ENCODE measurements at regions not wholly inside any gene's neighbourhood (a gene's known extent, or its start where the extent isn't known, plus 50 kb on each side); places are given as distances from the start of the nearest gene placed in this dataset.

DNA sequence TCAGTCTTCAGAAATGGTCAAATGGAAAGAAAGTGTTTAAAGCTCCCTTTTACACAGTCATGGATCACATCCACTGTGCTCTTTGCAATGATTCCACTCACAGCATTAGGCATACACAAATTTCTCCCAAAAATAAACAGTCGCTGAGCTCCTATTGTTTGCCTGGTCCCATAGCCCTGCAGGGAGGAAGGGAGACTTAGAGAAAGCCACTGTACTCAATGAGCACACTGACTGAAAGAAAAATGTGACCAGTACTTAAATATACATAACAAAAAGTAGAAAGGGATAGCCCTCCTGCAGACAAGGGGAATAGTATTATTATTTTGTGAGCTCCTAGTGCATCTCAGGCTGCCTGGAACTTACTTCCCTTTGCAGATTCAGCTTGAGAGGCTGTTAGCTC, 853.2 kb downstream of the GRID1 start:
- DNase-seq, result no peak

DNA sequence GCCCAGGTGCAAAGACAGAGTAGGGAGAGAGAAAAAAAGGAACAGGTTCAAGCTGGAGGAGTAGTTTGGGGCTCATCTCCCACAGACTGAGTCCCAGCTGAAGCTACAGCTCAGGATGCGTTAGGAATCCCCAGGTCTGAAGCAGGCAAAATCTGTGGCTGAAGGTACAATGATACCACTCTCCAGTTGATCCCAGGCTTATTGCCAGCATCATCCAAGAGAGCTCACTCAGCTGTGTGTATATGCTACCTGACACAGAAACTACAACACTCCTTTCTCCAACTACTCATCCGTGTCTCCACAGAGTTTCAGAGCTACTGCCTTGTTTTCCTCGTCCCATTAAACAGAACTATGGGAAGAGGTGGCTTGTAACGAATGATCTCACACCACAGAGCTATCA, 851.3 kb downstream of the GRID1 start:
- DNase-seq, result no peak

DNA sequence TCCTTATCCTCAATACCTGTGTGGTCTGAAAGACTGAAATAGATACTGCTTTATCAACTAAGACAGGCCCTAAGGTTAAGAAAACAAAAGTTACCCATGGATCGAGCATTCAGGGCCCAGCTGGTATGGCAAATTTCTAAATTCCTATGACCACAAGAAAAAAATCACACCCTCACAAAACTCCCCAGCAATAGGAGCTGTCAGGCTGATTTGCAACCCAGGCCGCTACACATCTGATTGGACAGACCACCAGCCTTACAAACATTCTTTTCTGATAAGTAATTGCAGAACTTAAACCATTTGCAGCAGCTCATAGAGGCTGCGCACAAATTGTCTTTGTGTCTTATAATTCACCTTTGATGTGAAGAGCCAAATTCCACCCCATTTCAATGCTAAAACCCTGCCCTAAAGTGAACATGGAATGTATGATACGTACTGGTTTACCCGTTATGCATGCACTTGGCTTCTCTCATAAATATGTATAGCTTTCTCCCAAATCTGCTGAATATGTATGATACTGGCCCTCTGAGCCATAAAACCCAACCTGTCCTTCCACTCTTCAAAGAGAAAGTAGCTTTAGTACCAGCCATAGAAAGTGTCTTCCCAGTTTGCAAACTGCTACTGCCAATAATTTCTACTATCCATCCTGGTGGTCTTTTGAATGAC, 842.5 kb downstream of the GRID1 start:
- DNase-seq, result no peak

DNA sequence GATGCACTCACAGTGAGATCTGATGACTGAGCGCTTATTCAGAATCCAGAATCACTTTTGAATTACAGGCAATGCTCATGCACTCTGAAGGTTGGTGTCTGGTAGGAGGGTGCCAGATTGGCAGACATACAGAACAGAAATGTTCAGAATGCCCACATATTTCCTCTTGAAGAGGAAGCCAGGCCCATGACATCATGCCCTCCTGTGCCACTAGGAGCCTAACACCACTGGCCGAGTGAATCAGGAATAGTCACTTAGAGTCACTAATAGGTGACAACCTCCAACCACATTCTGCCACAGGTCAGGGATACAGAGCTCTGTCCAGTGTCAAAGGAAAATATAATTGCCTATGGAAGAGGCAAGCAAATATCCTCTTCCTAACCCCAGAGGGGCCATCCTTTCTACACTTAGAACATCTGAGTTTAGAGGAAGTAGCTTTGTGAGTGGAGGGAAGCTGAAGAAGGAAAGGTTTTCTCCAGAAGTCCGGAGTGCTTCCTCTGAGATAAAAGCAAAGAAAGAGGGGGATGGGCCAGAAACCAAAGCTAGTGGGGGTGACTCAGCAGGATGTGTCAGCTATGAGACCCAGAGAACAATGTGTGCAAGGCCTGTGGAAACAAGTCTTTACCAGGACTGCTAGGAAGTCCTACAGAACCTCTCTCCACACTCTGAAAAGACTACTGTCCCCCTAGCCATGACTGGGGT, 838.8 kb downstream of the GRID1 start:
- DNase-seq, result no peak

DNA sequence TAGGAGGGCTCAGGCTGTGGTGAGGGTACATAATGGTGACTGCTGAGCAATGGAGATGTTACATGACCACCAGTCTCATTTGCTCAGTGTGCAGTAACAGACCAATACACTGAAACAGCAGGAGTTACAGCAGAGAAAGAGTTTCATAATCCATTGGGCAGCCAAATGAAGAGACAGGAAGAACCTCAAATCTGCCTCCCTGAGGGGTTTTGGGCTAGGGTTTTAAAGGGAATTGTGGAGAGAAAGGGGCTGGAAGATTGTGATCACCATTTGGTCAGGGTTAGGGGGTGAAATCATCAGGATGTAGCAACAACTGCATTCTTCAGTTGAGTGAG, 838.3 kb downstream of the GRID1 start:
- DNase-seq, result no peak

GRCh38 chr10:85531706-85532105, 834.9 kb downstream of the GRID1 start:
- no peak for DNase-seq

DNA sequence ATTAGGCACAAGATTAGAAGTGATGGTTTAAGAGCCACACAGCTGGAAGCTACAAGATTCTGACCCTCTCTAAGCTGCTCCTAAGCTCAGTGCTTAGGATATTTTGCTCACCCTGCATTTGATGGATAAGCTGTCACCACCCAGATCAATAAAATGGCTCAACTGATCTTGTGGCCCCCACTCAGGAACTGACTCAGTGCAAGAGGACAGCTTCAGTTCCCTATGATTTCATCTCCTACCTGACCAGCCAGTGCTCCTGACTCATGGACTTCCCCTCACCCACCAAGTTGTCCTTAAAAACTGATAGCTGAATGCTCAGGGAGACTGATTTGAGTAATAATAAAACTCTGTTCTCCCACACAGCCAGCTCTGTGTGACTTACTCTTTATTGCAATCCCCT, 833.8 kb downstream of the GRID1 start:
- DNase-seq, result no peak

- DNase-seq, result no peak
Observed at GRCh38 chr10:85535926-85536325, 830.7 kb downstream of the GRID1 start.

- DNase-seq, result no peak
Observed at GRCh38 chr10:85537561-85537960, 829.0 kb downstream of the GRID1 start.

DNA sequence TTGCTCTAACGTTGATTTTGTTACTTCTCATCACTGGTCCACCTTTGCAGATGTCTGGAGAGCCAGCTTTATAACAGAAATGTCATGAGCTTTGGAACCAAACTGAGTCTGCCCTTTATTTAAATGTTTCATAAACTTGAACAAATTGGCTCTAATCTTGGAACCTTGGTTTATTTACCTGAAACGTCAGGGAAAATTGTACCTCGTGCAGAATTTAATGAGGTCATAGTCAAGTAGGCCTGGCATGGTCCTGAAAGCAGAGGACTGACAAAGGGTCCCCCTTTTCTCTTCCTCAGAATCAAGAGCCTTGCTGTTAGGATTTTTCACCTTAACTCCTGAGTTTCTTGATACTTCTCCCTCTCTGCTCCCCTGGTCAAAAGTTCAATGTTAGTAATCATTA, 828.0 kb downstream of the GRID1 start:
- no peak for DNase-seq

- DNase-seq, result no peak
Observed at GRCh38 chr10:85542152-85542551, 824.4 kb downstream of the GRID1 start.

DNA sequence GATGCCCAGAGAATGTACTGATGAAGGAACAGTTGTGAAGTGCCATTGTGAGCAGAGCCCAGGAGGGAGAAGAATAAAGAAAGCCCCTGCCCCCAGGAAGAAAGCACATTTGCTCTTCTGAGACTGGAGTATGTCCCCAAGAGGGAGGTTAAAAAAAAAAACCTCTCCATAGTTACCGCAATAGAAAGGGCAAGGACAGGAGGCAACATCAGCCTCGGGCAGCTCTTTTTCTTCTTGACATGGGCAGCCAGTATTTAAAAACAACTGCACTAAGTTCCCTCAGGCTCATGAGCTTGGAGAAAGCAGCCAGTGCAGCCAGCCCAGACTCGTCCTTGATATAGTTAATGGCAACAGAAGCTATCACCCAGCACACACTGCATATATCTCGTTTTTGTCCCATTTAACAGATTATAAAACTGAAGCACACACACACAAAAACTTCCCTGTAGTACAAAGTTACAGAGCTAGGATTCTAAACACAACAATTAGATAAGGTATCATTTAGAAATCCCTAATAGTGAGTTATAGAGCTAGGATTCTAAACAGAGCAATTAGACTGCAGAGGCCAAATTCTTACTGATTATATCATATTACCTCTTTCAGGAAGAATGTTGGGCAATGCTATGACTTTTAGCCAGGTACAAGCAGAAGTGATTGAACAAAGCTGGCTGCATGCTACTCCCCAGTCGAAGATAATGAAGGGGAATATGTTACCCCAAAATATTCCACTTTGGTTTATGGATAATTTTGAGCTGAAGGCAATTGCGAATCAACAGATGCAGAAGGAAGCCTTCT, 823.5 kb downstream of the GRID1 start:
- DNase-seq, result no peak

DNA sequence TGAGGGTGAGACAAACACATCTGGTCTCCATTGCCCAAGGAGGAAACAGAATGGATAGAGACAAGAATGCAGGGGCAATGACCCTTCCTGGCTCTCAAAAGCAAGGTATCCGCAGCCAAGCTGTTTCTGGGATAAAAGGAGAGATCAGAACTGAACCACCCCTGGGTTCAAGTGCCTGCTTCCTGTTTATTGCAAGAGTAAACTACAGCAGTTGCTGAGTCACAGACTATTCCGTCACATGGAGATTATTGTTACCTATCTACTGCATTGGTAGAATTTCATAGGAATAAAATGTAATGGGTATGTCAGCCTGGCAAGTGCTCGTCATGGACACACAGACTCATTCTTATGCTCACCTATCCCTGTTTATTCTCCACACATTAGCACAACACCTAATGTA, 821.6 kb downstream of the GRID1 start:
- no peak for DNase-seq

DNA sequence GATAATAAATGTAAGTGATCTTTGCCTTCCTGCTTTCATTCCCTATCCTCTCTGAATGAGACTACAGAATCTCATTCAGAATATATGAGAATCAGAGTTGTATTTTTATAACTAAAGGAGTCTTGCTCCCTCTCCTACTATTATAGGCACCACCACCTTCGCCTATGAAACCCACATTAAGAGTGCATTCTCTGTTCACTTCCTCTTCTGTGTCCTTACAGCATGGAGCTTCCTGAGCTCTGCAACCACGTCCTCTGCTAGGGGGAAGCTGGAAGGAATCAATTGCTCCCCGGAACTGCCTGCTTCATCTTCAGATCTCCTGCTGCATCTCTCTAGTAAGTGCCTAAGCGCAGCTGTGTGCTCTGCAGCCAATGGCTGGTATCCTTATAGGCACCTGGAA, 820.7 kb downstream of the GRID1 start:
- no peak for DNase-seq

DNA sequence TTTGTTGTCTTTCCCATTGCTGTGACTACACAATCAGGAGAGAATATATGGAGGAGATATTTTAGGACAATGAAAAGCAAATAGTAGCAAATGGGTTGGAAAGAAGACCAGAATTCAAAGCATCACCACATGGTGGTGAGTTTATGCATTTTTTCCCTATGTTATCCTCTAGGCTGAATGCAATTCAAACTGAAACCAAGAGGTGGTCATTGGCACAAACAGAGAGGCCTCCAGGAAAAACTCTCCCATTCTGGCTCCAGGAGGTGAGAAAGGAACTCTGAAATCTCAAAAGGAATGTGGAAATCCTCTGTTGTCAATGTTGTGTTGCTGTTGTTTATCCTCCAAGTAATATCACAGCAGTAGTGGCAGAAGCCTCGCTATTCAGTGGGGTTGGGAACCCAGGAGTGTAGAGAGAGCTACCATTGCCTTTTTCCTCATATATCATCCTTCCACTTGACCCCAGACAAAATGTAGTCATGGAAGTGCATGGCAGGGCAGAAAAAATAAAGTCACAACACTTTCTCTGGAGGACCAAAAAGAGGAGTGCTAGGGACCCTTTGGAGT, 819.1 kb downstream of the GRID1 start:
- no peak for DNase-seq

- DNase-seq, result no peak
Observed at GRCh38 chr10:85548034-85548433, 818.6 kb downstream of the GRID1 start.

Data from stimulated activated CD4-positive, alpha-beta T cell treated with anti-CD3 and anti-CD28 coated beads, Interleukin-12 subunit alpha, Interleukin-12 subunit beta, amount 100 ng/mL, for 4 hours (primary cell).